BJ (cell line): ENCODE measurements at regions not wholly inside any gene's neighbourhood (a gene's known extent, or its start where the extent isn't known, plus 50 kb on each side); places are given as distances from the start of the nearest gene placed in this dataset.
"Not testable (repeated sequence)": the region's sequence is repeated elsewhere in the genome, so short reads cannot be mapped to it uniquely, and the experiment has no call there.

Source experiments
- CTCF ChIA-PET: fragments of 350-600 bp; formaldehyde crosslinking; extraction: SDS; loops from one replicate; lab custom pipeline; 2021; ENCODE audit warnings: antibody characterized with exemption, inconsistent platforms; lab: Yijun Ruan, JAX
- POLR2A ChIA-PET: fragments of 300-600 bp; sonication (Branson Sonifier 250); formaldehyde crosslinking; extraction: SDS; loops from one replicate; lab custom pipeline; 2021; ENCODE audit warnings: antibody characterized with exemption; lab: Charles Lee
- DNase-seq: peaks from one replicate; pipeline ENCODE4 v3.0.0-alpha.2; 2011; ENCODE audit warnings: low read depth
- H3K27me3 ChIP-seq: 2 replicates; pipeline ENCODE4 v1.6.0; 2011; ENCODE audit warnings: low read length; ENCODE audit not compliant: control insufficient read depth, insufficient read depth
- H3K36me3 ChIP-seq: 2 replicates; pipeline ENCODE4 v1.5.1; 2011; ENCODE audit warnings: low read length; ENCODE audit not compliant: control insufficient read depth, insufficient read depth
- H3K4me3 ChIP-seq: 2 replicates; pipeline ENCODE4 v1.5.1; 2011; ENCODE audit warnings: low read depth, mild to moderate bottlenecking, control low read depth, low read length
- CTCF ChIP-seq: IDR thresholded peaks from 2 replicates; pipeline ENCODE4 v1.5.1; 2011; ENCODE audit warnings: low read depth, mild to moderate bottlenecking, control low read depth, inconsistent platforms, low read length, moderate library complexity; ENCODE audit not compliant: insufficient read depth

DNA sequence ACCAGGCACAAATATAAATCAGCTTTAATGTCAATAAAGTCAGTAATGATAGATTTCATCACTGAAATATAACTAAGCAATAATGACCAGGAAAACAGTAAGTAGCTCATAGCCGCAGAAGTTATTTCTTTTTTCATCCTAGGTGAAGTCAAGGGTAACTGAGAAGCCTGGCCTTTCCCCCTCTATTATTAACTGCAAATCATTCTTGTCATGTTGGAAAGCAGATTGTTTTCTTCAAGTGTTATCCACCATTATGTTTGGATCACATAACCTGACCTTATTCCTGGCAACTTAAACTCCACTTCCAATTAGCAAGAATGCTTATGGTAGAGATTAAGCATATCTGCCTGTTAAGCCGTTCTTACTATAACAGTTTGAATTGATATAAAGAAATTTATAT is 603.4 kb upstream of the FOXG1 start:
- no peaks in the 10 kb centered on the region for H3K27me3 ChIP-seq
- H3K36me3 ChIP-seq, result no peaks in the 10 kb centered on the region
- DNase-seq, result no peak
- TF ChIP-seq CTCF, result no peak
- no peak overlapping the region for H3K4me3 ChIP-seq
- ChIA-PET CTCF (no interaction called here), POLR2A (no interaction called here)

GRCh38 chr14:28163897-28164296 is 602.7 kb upstream of the FOXG1 start:
- no peaks in the 10 kb centered on the region for H3K27me3 ChIP-seq
- H3K4me3 ChIP-seq, result no peak overlapping the region
- no peaks in the 10 kb centered on the region for H3K36me3 ChIP-seq
- TF ChIP-seq CTCF, result no peak
- CTCF ChIA-PET, result no interaction called here
- DNase-seq, result no peak
- POLR2A ChIA-PET, result no interaction called here

DNA sequence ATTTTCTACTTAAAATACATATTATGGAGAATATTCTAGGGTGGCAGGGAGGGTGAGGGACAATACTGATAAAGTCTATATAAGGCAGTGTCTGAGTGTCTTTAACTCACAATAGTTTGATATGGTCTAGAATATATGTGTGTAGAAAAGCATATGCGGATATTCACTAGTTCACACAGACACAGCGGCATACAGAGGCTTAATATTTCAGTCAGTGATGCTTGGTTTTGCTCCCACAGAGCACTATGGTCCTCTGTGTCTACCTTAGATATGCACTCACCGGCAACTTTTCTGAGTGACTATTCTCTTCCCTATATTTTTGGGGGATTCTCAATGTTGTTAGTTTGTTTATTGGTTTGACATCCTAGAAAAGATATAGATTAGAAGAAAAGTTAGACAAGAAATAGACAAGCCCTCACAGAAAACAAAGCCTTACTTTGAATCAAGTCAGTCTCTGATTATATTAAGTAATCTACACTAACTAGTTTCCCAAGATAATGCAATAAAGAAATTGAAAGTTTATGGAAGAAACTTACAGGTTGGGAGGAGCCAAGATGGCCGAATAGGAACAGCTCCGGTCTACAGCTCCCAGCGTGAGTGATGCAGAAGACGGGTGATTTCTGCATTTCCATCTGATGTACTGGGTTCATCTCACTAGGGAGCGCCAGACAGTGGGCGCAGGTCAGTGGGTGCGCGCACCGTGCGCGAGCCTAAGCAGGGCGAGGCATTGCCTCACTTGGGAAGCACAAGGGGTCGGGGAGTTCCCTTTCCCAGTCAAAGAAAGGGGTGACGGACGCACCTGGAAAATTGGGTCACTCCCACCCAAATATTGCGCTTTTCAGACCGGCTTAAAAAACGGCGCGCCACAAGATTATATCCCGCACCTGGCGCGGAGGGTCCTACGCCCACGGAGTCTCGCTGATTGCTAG is 578.4 kb upstream of the FOXG1 start:
- DNase-seq, CTCF ChIA-PET, POLR2A ChIA-PET, H3K4me3 ChIP-seq, H3K27me3 ChIP-seq, H3K36me3 ChIP-seq: not testable (repeated sequence)

DNA sequence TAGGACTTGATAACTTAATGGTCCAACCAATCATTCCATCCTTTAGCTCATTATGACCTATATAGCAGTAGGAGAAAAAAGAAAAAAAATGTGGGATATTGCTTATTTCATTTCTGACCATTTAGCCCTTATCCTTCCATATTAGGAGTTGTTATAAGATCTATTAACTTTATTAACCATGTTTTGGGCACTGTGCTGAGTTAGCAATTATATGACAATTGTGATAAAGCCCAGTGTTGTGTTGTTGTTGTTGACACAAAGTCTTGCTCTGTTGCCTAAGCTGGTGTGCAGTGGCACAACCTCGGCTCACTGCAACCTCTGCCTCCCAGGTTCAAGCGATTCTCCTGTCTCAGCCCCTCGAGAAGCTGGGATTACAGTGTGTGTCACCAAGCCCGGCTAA is 569.7 kb upstream of the FOXG1 start:
- no peak for DNase-seq
- no peak for TF ChIP-seq CTCF
- Histone ChIP-seq H3K27me3 (no peaks in the 10 kb centered on the region), H3K36me3 (no peaks in the 10 kb centered on the region), H3K4me3 (no peak overlapping the region)
- ChIA-PET POLR2A (no interaction called here), CTCF (no interaction called here)

GRCh38 chr14:28220391-28220790 is 546.2 kb upstream of the FOXG1 start:
- no peaks in the 10 kb centered on the region for H3K36me3 ChIP-seq
- TF ChIP-seq CTCF, result no peak
- CTCF ChIA-PET, result no interaction called here
- DNase-seq, result no peak
- POLR2A ChIA-PET, result no interaction called here
- no peak overlapping the region for H3K4me3 ChIP-seq
- H3K27me3 ChIP-seq, result no peaks in the 10 kb centered on the region

DNA sequence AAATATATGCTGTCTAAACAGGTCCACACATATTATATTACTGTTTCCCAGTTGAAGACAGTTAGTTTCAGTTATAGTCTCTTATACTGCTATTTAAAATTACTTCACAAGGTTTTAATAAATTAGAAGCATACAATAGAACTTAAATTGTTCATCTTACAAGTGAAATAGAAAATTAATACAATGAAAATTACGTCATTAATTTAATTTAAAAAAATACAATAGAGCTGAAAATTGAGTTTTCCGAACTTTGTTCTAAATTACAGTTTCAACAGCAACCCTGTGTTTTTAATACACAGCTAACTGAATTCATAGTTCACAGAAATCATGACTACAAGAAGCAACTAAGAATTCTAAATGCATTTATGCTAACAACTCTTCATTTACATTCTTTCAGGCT is 525.7 kb upstream of the FOXG1 start:
- no peak overlapping the region for H3K4me3 ChIP-seq
- no peak for DNase-seq
- ChIA-PET POLR2A (no interaction called here), CTCF (no interaction called here)
- TF ChIP-seq CTCF, result no peak
- no peaks in the 10 kb centered on the region for H3K36me3 ChIP-seq
- no peaks in the 10 kb centered on the region for H3K27me3 ChIP-seq
